GM08714 (cell line): ENCODE measurements at regions not wholly inside any gene's neighbourhood (a gene's known extent, or its start where the extent isn't known, plus 50 kb on each side); places are given as distances from the start of the nearest gene placed in this dataset.
"Not testable (repeated sequence)": the region's sequence is repeated elsewhere in the genome, so short reads cannot be mapped to it uniquely, and the experiment has no call there.

ENCODE experiments used
- H3K4me3 ChIP-seq: fragments of 200-500 bp; sonication (Bioruptor generic); 2 replicates; pipeline ENCODE4 v1.5.1; 2014; ENCODE audit warnings: mild to moderate bottlenecking, low read length, inconsistent platforms
- ZNF274 ChIP-seq: IDR thresholded peaks from 2 replicates; pipeline ENCODE4 v1.6.1; 2012; ENCODE audit warnings: mild to moderate bottlenecking, low read depth, low read length

GRCh38 chr15:75121491-75121890 is 80.2 kb upstream of the C15orf39 start:
- TF ChIP-seq ZNF274: no peak
- H3K4me3 ChIP-seq: no peak overlapping the region

GRCh38 chr15:75123395-75123794 is 78.3 kb upstream of the C15orf39 start:
- TF ChIP-seq ZNF274: no peak
- no peak overlapping the region for H3K4me3 ChIP-seq

GRCh38 chr15:75124278-75124677 is 77.4 kb upstream of the C15orf39 start:
- H3K4me3 ChIP-seq: not testable (repeated sequence)

- no peak for TF ChIP-seq ZNF274
- no peak overlapping the region for H3K4me3 ChIP-seq
Observed at GRCh38 chr15:75125935-75126334, 75.7 kb upstream of the C15orf39 start.

GRCh38 chr15:75126864-75127580 is 74.7 kb upstream of the C15orf39 start:
- H3K4me3 ChIP-seq: no peak overlapping the region
- no peak for TF ChIP-seq ZNF274

GRCh38 chr15:75129788-75130187 is 71.9 kb upstream of the C15orf39 start:
- H3K4me3 ChIP-seq: no peak overlapping the region
- TF ChIP-seq ZNF274: no peak

- TF ChIP-seq ZNF274: no peak
- no peak overlapping the region for H3K4me3 ChIP-seq
Observed at GRCh38 chr15:75131269-75131643, 70.4 kb upstream of the C15orf39 start.

- no peak for TF ChIP-seq ZNF274
- no peak overlapping the region for H3K4me3 ChIP-seq
Observed at GRCh38 chr15:75134748-75135147, 66.9 kb upstream of the C15orf39 start.

GRCh38 chr15:75136118-75136517 is 65.6 kb upstream of the C15orf39 start:
- TF ChIP-seq ZNF274: no peak
- no peak overlapping the region for H3K4me3 ChIP-seq

GRCh38 chr15:75136758-75137157 is 64.9 kb upstream of the C15orf39 start:
- TF ChIP-seq ZNF274: no peak
- no peak overlapping the region for H3K4me3 ChIP-seq

GRCh38 chr15:75138016-75138999 is 63.4 kb upstream of the C15orf39 start:
- H3K4me3 ChIP-seq: no peak overlapping the region
- TF ChIP-seq ZNF274: no peak

GRCh38 chr15:75140080-75140879 is 61.4 kb upstream of the C15orf39 start:
- no peak overlapping the region for H3K4me3 ChIP-seq
- TF ChIP-seq ZNF274: no peak

- no peak for TF ChIP-seq ZNF274
Observed at GRCh38 chr15:75142499-75142898, 59.2 kb upstream of the C15orf39 start.

GRCh38 chr15:75143738-75144334 is 57.8 kb upstream of the C15orf39 start:
- H3K4me3 ChIP-seq: no peak overlapping the region
- TF ChIP-seq ZNF274: no peak

More at GRCh38 chr15:75142499-75142898, 59.2 kb upstream of the C15orf39 start:
- H3K4me3 ChIP-seq: no peak overlapping the region
